TTC549 (cell line): ENCODE measurements at regions not wholly inside any gene's neighbourhood (a gene's known extent, or its start where the extent isn't known, plus 50 kb on each side); places are given as distances from the start of the nearest gene placed in this dataset.
"Not testable (repeated sequence)": the region's sequence is repeated elsewhere in the genome, so short reads cannot be mapped to it uniquely, and the experiment has no call there.

ENCODE experiments used
- FAIRE-seq: peaks from 2 replicates; lab custom pipeline; 2012; peaks lifted over from hg19 to GRCh38; lab: Jason Lieb, UNC

DNA sequence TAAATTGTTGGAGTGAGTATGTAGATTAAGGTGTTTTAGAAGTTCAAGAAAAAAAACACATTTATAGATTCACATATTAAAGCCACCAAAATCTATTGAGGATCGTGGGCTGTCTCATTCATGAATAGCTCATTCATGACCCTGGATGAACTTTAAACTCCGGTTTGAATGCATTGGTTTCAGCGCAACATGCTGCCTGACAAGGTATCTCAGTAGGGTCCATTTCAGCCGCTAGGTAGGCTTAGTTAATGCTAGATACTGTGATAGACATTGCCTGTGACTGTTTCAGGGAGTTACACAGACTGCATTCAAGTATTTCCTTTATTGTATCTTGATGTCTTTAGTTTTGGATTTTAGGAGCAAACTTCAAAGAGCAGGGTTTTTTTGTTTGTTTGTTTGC, 140.5 kb upstream of the POGK start:
- no peak for FAIRE-seq

DNA sequence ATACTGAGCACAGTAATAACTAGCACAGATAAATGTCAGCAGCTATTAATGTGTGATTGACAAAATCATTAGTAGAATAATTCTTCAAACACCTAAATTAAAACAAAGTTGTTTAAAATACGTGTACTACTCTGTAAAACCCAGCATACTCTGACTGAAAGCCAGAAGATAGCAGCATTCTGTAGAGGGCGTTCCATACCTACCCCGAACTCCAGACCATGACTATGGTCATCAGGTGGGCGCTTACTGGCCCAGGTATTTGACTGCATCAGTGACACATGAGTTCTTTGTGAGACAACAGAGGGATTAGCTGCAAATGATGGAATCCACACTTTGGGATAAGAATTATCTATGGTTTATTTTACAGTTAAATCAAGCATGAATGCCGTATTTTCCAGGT, 139.7 kb upstream of the POGK start:
- FAIRE-seq: no peak

DNA sequence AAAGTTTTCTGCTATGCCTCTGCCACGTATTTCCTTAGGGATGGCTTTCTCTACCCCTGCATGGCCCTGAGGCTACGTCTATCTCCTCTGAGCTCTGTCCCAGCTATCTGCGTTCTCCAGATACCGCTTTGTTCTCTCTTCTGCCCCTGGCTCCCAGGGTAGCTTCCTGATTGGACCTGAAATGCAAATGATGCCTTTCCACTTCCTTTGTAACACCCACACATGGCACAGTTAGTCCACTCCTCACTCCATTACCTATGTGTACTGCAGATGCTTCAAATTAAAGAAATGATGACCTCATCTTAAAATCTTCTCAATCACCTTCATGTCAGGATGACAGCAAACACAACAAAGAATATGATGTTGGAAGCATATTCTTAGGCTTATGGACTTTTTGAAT, 138.6 kb upstream of the POGK start:
- FAIRE-seq: no peak

DNA sequence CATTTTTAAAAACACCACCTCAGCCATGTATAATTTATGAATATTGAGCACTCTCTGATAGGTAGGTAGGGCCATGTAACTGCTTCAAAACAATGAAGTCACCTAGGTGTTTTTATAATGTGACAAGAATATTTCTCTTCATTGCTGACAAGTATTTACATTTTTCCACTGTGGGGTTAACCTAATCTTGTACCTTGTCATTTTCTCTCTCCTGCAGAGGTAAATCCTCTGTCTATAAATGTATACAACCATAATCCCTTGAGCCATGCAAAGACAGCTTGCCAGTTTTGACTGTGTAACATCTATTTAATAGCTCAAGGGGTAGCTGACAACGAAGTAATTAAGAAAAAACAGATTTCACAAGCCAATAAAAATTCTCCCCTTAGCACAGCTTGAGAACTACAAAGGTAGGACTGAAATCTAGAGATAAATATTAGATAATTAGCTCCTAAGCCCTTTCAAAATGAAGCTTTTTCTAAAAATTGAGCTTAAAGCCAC, 137.6 kb upstream of the POGK start:
- FAIRE-seq: no peak

DNA sequence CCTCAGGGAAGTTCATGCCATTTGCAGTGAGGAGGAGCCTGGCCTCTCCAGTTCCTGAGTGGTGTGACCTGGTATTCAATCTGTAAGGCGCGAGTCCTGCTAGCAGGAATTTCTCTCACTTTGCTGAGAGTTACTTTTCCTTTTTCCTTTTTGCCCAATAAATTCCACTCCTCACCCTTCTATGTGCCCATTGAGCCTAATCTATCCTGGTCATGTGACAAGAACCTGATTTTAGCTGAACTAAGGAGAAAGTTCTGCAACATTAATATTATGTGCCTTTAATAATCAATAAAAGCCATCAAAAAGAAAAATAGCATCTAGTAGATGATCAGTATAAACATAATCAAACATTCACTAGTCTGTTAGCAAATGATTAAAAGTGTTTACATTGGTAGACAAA, 136.1 kb upstream of the POGK start:
- FAIRE-seq: no peak

DNA sequence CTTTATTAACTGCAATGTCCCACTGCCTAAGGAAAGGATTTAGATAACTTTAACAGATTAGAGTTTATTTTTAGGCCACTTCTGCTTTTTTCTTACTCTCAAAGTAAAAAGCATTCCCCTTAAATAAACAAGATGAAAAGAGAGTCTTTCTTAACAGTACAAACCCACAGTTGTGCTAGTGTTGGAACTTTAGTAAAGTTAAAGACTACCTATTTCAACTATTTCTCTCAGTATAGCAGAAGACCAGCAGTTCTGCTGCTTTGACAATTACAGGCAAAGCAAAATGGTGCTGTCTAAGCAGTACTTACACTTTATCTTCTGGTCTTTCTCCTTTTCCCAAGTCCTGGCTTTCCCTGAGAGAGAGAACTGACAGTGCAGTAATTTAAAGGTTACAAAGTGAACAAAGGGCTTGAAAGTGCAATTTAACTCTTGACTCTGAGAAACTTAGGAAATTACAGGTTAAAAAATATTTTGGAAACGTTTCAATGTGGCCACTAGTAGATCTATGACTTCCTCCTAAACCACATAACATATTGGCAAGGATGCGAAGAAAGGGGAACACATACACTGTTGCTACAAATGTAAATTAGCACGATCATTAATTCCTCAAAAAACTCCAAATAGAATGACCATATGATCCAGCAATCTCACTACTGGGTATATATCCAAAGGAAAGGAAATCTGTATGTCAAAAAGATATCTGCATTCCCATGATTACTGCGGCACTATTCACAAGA, 135.4 kb upstream of the POGK start:
- FAIRE-seq: no peak

DNA sequence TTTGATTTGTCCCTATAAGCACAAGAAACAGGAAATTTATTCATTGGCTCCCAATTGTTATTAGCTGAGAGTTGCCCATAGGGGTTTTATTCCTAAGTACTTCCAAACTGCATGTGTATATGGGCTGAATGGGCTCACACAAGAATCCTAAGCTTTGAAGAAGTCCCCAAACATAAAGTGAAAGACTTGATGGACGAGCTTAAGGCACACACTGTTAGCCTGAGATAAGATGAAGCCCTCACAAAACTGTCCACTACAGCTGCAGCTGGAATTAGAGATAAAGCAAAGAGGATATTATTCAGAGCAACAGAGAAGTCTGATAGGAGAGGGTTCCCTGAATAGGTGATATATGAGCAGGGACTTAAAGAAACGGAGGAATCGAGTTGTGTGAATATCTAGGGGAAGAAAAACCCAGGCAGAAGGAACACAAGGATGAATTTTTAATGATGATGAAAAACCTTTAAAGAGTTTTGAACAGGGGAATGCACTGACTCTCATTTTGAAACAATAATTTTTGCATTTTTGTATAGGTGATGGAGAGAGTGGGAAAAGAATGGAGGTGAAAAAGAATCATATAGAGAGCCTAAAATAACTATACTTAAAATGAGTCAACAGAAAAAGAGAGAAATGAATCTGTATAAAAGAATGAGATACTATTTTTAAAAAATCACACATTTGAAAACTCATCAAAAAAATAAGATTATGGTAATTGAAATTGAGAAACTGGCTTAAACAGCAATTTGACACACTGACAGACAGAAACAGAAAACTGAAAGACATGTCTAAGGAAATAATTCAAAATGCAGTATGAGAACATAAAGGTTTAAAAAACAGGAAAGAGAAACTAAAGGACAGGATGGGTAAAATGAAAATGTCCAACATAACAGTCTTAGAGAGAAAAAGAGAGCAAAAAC, 133.6 kb upstream of the POGK start:
- FAIRE-seq: no peak

DNA sequence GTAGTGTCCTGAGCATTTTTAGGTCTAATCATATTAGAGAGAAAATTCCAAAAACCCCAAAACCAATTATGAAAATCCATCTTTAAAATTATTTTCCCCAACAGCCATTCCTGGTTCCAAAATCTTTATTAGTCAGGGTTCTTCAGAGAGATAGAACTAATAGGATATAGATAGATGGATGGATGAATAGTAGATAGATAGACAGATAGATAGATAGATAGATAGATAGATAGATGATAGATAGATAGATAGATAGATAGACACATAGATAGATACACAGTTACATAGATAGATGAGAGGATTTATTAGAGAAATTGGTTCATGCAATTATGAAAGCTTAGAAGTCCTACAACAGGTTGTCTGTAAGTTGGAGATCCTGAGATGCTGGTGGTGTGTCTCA, 122.7 kb upstream of the POGK start:
- FAIRE-seq: no peak

DNA sequence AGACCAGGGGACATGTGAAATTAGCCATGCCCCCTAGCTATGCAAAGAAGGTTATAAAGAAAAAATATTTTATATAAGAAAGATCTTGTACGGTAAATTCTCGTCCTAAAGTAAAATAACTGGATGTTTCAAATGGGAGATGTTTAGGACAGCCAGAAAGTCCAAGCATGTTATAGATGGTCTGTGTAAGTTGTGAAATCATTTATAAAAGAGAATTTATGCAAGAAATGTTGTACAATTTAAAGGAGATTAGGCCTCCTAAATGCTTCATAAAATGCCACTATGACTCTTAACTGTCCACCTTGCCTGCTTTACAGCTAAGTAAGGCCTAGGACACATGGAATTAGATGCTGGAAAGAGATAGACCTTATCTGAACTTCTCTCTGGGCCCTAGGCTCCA, 118.1 kb upstream of the POGK start:
- no peak for FAIRE-seq

DNA sequence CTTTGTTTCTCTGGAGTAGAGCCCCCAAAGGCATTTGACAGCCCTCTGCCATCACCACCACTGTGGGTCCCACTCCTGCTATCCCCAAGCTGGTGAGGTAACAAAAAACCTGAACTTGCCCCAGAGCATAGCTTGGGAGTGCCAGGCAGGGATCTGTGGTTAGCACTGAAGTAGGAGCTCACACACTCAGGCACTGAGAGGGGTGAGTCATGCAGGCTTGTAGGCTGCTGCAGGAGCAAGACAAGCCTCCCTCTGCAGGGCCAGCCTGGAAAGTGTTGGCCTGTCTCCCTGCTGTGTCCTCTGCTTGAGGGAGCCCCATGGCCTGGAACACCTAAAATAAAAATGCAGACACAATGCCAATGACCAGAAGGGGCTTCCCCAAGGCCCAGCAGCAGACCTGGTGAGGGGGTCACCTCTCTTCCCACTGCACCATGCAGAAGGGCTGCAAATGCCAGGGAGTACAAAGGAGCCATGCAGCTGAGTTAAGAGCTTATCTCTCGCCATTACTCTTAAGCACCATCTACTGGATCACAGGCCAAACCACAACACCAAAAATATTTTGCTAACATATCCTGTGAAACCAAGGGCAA, 108.9 kb upstream of the POGK start:
- no peak for FAIRE-seq

DNA sequence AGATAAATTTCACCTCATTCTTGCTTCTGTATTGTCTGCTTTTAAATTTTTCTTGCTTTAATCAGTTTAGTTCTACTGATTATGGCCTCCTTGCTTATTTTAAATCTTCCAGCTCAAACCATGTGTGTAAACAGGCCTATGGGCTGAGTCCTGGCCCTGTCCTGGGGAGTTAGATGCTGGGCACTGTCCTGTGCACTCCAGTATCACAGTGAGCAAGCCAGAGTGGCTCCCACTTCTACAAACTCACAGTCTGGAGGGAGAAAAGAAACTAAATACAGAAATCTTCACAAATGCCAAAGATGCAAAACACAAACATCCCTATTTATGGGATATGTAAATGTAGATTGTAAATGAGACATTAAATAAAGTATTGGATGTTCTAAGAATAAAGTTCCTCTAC, 101.1 kb upstream of the POGK start:
- FAIRE-seq: no peak

DNA sequence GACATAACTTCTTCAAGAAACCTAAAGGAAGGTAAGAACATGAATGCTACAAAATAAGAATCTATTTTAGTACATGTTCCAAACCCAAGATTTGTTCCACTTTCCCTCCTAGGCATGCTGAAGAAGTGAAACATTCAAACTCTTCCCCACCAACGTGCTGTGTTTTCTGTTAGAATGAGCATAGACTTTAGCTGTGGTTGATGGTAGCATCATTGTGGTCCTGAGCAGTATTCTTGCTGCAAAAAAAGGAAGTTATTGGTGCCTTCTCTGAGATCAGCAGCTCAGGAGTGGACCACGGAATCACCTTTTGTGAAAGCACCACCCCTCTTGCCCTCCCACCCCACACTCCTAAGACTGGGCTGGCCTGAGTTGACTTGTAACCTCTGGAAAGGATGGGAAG, 100.4 kb upstream of the POGK start:
- no peak for FAIRE-seq

DNA sequence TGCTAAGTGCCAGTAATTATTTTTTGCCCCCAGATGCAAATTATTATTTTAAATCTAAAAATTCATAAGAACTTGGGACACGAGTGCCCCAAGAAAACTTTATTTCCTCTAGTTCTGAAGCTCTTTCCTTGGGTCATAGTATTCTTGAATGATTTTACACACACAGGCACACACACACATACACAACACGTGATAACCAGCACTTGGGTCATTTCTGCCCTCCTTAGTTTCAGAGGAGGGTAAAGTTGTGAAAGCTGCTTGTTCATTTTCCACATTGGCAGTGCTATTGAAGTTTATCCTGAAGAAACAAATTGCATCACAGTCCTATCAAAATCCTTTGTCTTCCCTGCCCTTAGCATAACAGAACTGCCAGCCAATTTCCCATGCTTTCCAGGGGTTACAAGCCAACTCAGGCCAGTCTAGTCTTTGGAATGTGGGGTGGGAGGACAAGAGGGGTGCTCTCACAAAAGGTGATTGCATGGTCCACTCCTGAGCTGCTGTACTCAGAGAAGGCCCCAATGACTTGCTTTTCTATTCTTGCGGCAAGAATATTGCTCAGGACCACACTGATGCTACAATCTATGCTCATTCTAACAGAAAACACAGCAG, 98.5 kb upstream of the POGK start:
- no peak for FAIRE-seq

DNA sequence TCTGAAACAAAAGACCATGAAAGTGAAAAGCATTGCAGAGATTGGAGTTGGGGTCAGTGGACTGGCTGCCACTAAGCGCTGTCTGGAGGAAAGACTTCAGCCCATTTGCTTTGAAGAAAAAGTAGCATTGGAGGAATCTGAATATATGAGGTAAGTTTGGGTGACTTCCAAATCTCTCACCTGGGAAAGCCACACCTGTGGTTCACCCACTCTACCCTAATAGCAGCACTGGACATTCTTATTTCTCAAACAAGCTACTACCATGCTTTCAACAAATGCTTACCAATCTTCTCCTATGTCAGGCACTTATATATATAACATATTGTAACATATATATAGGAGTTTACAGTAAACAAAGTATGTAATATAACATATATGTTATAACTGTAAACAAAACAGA, 76.0 kb upstream of the POGK start:
- no peak for FAIRE-seq

DNA sequence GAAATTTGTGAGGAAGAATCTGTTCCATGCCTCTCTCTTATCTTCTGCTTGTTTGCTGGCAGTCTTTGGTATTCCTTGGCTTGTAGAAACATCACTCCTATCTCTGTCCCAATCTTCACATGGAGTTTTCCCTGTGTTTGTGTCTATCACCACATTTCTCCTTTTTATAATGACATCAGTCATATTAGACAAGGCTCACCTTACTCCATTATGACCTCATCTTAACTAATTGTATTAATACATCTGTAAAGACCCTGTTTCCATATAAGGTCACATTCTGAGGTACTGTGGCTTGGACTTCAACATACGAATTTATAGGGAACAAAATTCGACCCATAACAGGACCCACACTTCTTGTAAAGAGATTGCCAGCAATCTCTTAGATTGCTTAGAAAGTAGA, 72.3 kb upstream of the POGK start:
- FAIRE-seq: no peak

DNA sequence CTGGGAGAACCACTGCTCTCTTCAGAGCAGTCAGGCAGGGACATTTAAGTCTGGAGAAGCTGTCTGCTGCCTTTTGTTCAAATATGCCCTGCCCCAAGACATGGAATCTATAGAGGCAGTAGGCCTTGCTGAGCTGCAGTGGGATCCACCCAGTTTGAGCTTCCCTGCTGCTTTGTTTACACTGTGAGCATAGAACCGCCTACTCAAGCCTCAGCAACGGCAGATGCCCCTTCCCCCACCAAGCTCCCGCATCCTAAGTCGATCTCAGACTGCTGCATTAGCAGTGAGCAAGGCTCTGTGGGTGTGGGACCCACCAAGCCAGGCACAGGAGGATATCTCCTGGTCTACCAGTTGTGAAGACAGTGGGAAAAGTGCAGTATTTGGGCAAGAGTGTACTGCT, 54.6 kb upstream of the POGK start:
- FAIRE-seq: not testable (repeated sequence)

DNA sequence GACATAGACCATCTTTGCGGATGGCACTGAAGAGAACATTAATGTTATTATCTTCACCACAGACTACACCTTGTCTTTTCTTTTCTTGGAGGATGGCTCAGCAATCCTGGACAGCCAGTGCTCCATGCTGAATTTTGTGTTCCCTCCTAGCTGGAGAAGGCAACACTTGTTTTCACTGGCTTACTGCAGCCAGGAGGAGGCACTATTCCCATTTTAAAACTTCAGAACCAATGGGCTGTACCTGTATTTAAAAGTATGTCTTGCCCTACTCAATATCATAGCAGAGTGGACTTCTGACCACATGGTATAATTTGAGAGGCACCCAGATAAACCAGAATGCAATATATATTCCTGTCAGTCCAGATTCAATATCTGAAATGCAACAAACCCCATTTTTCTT, 53.3 kb upstream of the POGK start:
- FAIRE-seq: no peak

DNA sequence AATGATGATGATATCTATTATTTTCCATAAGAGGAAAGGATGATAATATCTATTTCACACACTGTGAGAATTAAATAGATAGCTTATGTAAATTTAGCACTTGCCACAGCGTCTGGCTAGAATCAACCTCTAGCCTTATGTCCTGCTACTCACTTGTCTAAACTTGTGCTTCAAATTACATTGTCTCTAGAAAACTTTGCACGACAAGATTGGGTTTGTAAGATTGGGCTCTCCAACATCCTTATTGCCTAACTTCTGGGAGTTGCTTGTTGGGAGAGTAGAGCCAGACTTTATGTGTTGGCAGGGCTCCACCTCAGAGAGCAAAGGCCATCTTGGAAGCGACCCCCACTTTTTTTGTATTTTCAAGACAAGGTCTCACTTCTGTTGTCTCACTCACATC, 50.0 kb upstream of the POGK start:
- FAIRE-seq: no peak
